K562 (cell line): ENCODE measurements at regions not wholly inside any gene's neighbourhood (a gene's known extent, or its start where the extent isn't known, plus 50 kb on each side); places are given as distances from the start of the nearest gene placed in this dataset.

Experiments
- ATAC-seq: fragments of 200-7000 bp; cut with Tn5 transposase; 3 replicates; pipeline ENCODE4 v1.9.1; 2020; ENCODE audit warnings: moderate library complexity
- BruUV-seq: library from RNA; stranded (reverse); fragments of 400-500 nt; replicated peaks from 2 replicates; lab custom pipeline; 2021; lab: Mats Ljungman, UMichigan
- CTCF ChIA-PET: fragments of 300-600 bp; formaldehyde crosslinking; extraction: SDS; loops from one replicate; lab custom pipeline; 2021; ENCODE audit warnings: low intra/inter-chr PET ratio; lab: Yijun Ruan, JAX
- POLR2A ChIA-PET: fragments of 300-600, 350-650 bp; sonication (Branson Sonifier 250); formaldehyde crosslinking; extraction: SDS; loops from one replicate; lab custom pipeline; 2021; ENCODE audit warnings: antibody characterized with exemption, inconsistent platforms; lab: Yijun Ruan, JAX
- DNase-seq, 4 experiments: peaks; one replicate each; pipeline versions ENCODE4 v3.0.0 to v3.0.0-alpha.2; 2011 to 2018; ENCODE audit warnings: low spot score in 3 of 4, mixed read lengths in 3 of 4; ENCODE audit errors: extremely low read depth in 1 of 4
- FAIRE-seq: peaks from 2 replicates; lab custom pipeline; 2011; peaks lifted over from hg19 to GRCh38; lab: Jason Lieb, UNC
- H2AFZ ChIP-seq: 2 replicates; pipeline ENCODE4 v1.6.0; 2011; ENCODE audit warnings: low read depth, low read length, control low read depth, inconsistent platforms
- H3K27ac ChIP-seq: fragments of 200-600 bp; 3 replicates; pipeline ENCODE4 v1.8.0; 2011; ENCODE audit warnings: low read depth, mild to moderate bottlenecking, control low read depth, inconsistent platforms, low read length, moderate library complexity, mixed read lengths; ENCODE audit errors: extremely low read depth
- H3K27me3 ChIP-seq, 2 experiments: fragments of 300-600 bp in 1 of 2; 2 replicates in 1 of 2; 3 replicates in 1 of 2; pipeline versions ENCODE4 v1.6.0 to v1.8.0; 2011; ENCODE audit warnings: inconsistent platforms in 2 of 2, low read length in 2 of 2, mild to moderate bottlenecking in 1 of 2, mixed read lengths in 1 of 2, moderate library complexity in 1 of 2; ENCODE audit not compliant: control insufficient read depth in 2 of 2, insufficient read depth in 2 of 2
- H3K36me3 ChIP-seq: fragments of 300-600 bp; 3 replicates; pipeline ENCODE4 v1.8.0; 2011; ENCODE audit warnings: mild to moderate bottlenecking, low read length, inconsistent platforms; ENCODE audit not compliant: control insufficient read depth, insufficient read depth
- H3K4me1 ChIP-seq, 2 experiments: fragments of 200-600 bp in 1 of 2; replicated peaks in 1 of 2; 2 replicates in 1 of 2; 3 replicates in 1 of 2; pipeline versions ENCODE4 v1.5.1 to v1.8.0; 2011; ENCODE audit warnings: inconsistent platforms in 2 of 2, low read length in 2 of 2, mild to moderate bottlenecking in 1 of 2, mixed read lengths in 1 of 2, moderate library complexity in 1 of 2; ENCODE audit not compliant: control insufficient read depth in 2 of 2, insufficient read depth in 2 of 2
- H3K4me2 ChIP-seq: 2 replicates; pipeline ENCODE4 v1.6.1; 2011; ENCODE audit warnings: low read length, control low read depth, inconsistent platforms, mixed read lengths; ENCODE audit not compliant: insufficient read depth
- H3K4me3 ChIP-seq: fragments of 200-600 bp; sonication (generic), shearing (Covaris generic); 2 replicates; pipeline ENCODE4 v1.5.1; 2016; ENCODE audit warnings: control low read depth, inconsistent platforms
- H3K79me2 ChIP-seq: fragments of 200-600 bp; 3 replicates; pipeline ENCODE4 v1.8.0; 2011; ENCODE audit warnings: low read length, inconsistent platforms; ENCODE audit not compliant: control insufficient read depth, insufficient read depth
- H3K9ac ChIP-seq, 2 experiments: 2 replicates each; pipeline versions ENCODE4 v1.6.0 to v1.6.1; 2011; ENCODE audit warnings: low read depth in 2 of 2, low read length in 2 of 2, control low read depth in 1 of 2, inconsistent platforms in 1 of 2, mild to moderate bottlenecking in 1 of 2, mixed read lengths in 1 of 2; ENCODE audit not compliant: insufficient read depth in 1 of 2
- H3K9me1 ChIP-seq: one replicate; pipeline ENCODE4 v1.6.0; 2011; ENCODE audit warnings: inconsistent platforms, mild to moderate bottlenecking, low read length, moderate library complexity; ENCODE audit not compliant: control insufficient read depth, insufficient read depth
- H3K9me3 ChIP-seq: replicated peaks from 2 replicates; pipeline ENCODE4 v1.5.1; 2011; ENCODE audit warnings: low read depth, low read length, inconsistent platforms; ENCODE audit not compliant: control insufficient read depth, insufficient read depth
- H4K20me1 ChIP-seq: replicated peaks from 2 replicates; pipeline ENCODE4 v1.6.1; 2011; ENCODE audit warnings: low read length, inconsistent platforms, mixed read lengths; ENCODE audit not compliant: control insufficient read depth, insufficient read depth
- ADNP ChIP-seq: fragments of 200-800 bp; sonication (Bioruptor generic); IDR thresholded peaks from 2 replicates; pipeline ENCODE4 v1.6.1; 2016; ENCODE audit warnings: missing genetic modification characterization, missing compliant biosample characterization
- CBX3 ChIP-seq, 2 experiments: IDR thresholded peaks; 1 replicate in 1 of 2; 2 replicates in 1 of 2; pipeline ENCODE4 v1.6.1; 2012; ENCODE audit warnings: inconsistent platforms in 2 of 2, low read length in 2 of 2, borderline replicate concordance in 1 of 2, control low read depth in 1 of 2
- CSDE1 ChIP-seq, 2 experiments: fragments of 450-650 bp; IDR thresholded peaks; 2 replicates each; pipeline ENCODE4 v1.6.1; 2016; ENCODE audit warnings: mild to moderate bottlenecking in 1 of 2
- FOXA3 ChIP-seq, 2 experiments: fragments of 450-650 bp in 1 of 2; sonication (generic) in 1 of 2; formaldehyde crosslinking; IDR thresholded peaks in 1 of 2; conservative IDR thresholded peaks in 1 of 2; 2 replicates each; pipeline versions ENCODE4 v1.4.0 to v1.8.0; 2020 to 2022; ENCODE audit warnings: mild to moderate bottlenecking in 2 of 2, missing genetic modification reagents in 1 of 2
- HCFC1 ChIP-seq: IDR thresholded peaks from 2 replicates; pipeline ENCODE4 v1.6.1; 2012; ENCODE audit warnings: low read depth, low read length, improper control_type of control experiment
- HDAC6 ChIP-seq: IDR thresholded peaks from 2 replicates; pipeline ENCODE4 v1.6.1; 2012; ENCODE audit warnings: low read depth, mild to moderate bottlenecking, control low read depth, inconsistent platforms, low read length, moderate library complexity
- KLF6 ChIP-seq: fragments of 250-450 bp; sonication (Bioruptor Pico); IDR thresholded peaks from 2 replicates; pipeline ENCODE4 v1.4.0; 2020; ENCODE audit warnings: mild to moderate bottlenecking, moderate library complexity, borderline replicate concordance
- MED1 ChIP-seq: sonication (generic); formaldehyde crosslinking; IDR thresholded peaks from 2 replicates; pipeline ENCODE4 v1.8.1; 2023; ENCODE audit warnings: missing genetic modification reagents, borderline replicate concordance
- SNIP1 ChIP-seq: fragments of 450-650 bp; IDR thresholded peaks from 2 replicates; pipeline ENCODE4 v1.7.1; 2017; ENCODE audit warnings: low read depth, mild to moderate bottlenecking
- ZNF134 ChIP-seq: fragments of 250-450 bp; sonication (Bioruptor Pico); conservative IDR thresholded peaks from 2 replicates; pipeline ENCODE4 v1.4.0; 2020
- WGBS: fragments of 100-300 bp; shearing (Covaris generic); methylation state at CpG from one replicate; pipeline ENCODE4 v1.1.6; 2016; ENCODE audit warnings: low coverage, mixed read lengths; ENCODE audit not compliant: insufficient coverage; ENCODE audit errors: missing lambda C conversion rate; 5-methylcytosine and 5-hydroxymethylcytosine counted together
- in situ Hi-C: fragments of 300-500 bp; cut with MboI; formaldehyde crosslinking; loops from 4 replicates; pipeline ENCODE4 v1.15.0; 2018; ENCODE audit warnings: inconsistent platforms, mixed read lengths
- intact Hi-C: fragments of 100-400 bp; cut with micrococcal nuclease; formaldehyde crosslinking; loops from 2 replicates; pipeline ENCODE4 v1.14.2; 2022
- TF ChIP-seq, protein P1 (sequence below): fragments of 450-650 bp; formaldehyde crosslinking; IDR thresholded peaks from 2 replicates; pipeline ENCODE4 v1.4.0; 2020; ENCODE audit warnings: mild to moderate bottlenecking, moderate library complexity

DNA sequence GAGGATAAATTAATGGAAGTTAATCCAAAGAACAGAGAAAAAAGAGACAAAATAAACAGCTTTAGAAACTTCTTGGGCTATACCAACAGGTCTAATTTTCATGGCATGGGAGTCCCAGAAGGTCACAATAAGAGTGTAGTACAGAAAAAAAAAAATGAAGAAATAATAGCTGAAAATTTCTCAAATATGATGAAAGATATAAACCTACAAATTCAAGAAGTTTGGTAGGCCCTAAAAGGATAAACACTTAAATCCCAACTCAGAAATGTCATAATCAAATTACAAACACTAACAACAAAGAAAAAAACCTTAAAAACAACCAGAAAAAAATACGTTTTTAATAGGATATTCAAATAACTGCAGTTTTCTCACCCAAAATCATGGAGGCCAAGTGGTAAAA is 229.3 kb upstream of the ZEB2 start:
- Histone ChIP-seq H3K9me3 (peaks cover 7% of the 10 kb centered on the region), H3K27ac (no peak overlapping the region), H4K20me1 (no peaks in the 10 kb centered on the region), H3K27me3 (no peaks in the 10 kb centered on the region), H3K4me2 (no peak overlapping the region), H3K36me3 (no peaks in the 10 kb centered on the region), H3K4me3 (no peak overlapping the region), H3K9ac (no peak overlapping the region), H3K4me1 (no peaks in the 10 kb centered on the region), H3K79me2 (no peaks in the 10 kb centered on the region), H3K9me1 (no peaks in the 10 kb centered on the region), H2AFZ (no peak overlapping the region)
- in situ Hi-C loops (no loop called here), intact Hi-C loops (no loop called here)
- BruUV-seq: no TSS peak
- CTCF ChIA-PET: interaction anchor here (0.6 kb wide), 1 partner anchor 26 kb away, joined by 3 read pairs; no protein-coding TSS in a partner anchor
- WGBS: 5% methylated on average over 1 of the region's 1 CpG
- ATAC-seq: no peak
- DNase-seq: no peak
- POLR2A ChIA-PET: no interaction called here
- TF ChIP-seq HCFC1: no peak
- peak in 1 of 2 experiments; percentile 27; a peak in 1 of 3 replicates for TF ChIP-seq CBX3 (IDR thresholded peaks at IDR 0.05; ENCODE audit: borderline replicate concordance in 1 of 2, low read length in 2 of 2)
- TF ChIP-seq ADNP (tag): no peak
- no peak for FAIRE-seq

DNA sequence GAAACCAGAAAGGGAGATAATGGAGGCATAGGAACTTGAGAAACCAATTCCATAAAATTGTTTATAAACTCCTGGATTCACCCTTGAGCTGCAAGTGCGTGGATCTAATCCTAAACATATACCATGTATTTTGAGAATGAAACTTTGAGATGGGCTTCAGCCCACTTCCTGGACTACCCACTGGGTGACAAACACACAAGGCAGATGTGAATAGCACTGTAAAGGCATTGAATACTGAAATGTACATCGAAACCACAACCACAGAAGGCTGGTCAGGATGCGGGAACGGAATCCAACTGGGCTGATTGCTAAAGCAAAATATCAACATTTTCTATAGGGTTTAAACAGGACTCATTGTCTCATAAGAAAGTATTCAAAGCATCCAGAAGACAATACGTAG is 228.5 kb upstream of the ZEB2 start:
- 71% methylated on average over 5 of the region's 5 CpGs for WGBS
- TF ChIP-seq ZNF134 (CRISPR knock-in tag) (no peak), SNIP1 (no peak), KLF6 (CRISPR knock-in tag) (no peak), FOXA3 (CRISPR knock-in tag; conservative IDR thresholded peaks at IDR 0.05 in 1 of 2, IDR thresholded peaks at IDR 0.05 in 1 of 2) (no peak), CSDE1 (IDR thresholded peaks at IDR 0.05) (no peak), HDAC6 (no peak), MED1 (CRISPR knock-in tag) (no peak)
- TF ChIP-seq, protein P1, sequence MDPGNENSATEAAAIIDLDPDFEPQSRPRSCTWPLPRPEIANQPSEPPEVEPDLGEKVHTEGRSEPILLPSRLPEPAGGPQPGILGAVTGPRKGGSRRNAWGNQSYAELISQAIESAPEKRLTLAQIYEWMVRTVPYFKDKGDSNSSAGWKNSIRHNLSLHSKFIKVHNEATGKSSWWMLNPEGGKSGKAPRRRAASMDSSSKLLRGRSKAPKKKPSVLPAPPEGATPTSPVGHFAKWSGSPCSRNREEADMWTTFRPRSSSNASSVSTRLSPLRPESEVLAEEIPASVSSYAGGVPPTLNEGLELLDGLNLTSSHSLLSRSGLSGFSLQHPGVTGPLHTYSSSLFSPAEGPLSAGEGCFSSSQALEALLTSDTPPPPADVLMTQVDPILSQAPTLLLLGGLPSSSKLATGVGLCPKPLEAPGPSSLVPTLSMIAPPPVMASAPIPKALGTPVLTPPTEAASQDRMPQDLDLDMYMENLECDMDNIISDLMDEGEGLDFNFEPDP (CRISPR knock-in tag): no peak

More for the DNA sequence above, 228.5 kb upstream of the ZEB2 start:
- BruUV-seq: no TSS peak
- H3K9me3 ChIP-seq: peaks cover 7% of the 10 kb centered on the region
- no peaks in the 10 kb centered on the region for H3K27me3 ChIP-seq
- H3K4me2 ChIP-seq: no peak overlapping the region
- H3K9me1 ChIP-seq: no peaks in the 10 kb centered on the region
- no peaks in the 10 kb centered on the region for H3K79me2 ChIP-seq
- H3K27ac ChIP-seq: no peak overlapping the region
- no peak overlapping the region for H3K9ac ChIP-seq
- CTCF ChIA-PET: no interaction called here
- no peak for DNase-seq
- in situ Hi-C loops (no loop called here), intact Hi-C loops (no loop called here)
- H3K36me3 ChIP-seq: no peaks in the 10 kb centered on the region
- H4K20me1 ChIP-seq: no peaks in the 10 kb centered on the region
- no peak for ATAC-seq
- H3K4me1 ChIP-seq: no peaks in the 10 kb centered on the region
- H2AFZ ChIP-seq: no peak overlapping the region
- POLR2A ChIA-PET: no interaction called here
- no peak for FAIRE-seq
- no peak overlapping the region for H3K4me3 ChIP-seq
